Keratinocyte (primary cell): ENCODE measurements at regions not wholly inside any gene's neighbourhood (a gene's known extent, or its start where the extent isn't known, plus 50 kb on each side); places are given as distances from the start of the nearest gene placed in this dataset.

Experiments
- DNase-seq: peaks from one replicate; pipeline ENCODE4 v3.0.0-alpha.2; 2011; ENCODE audit warnings: low read depth, missing footprints, low spot score
- FAIRE-seq: peaks from 2 replicates; lab custom pipeline; 2011; peaks lifted over from hg19 to GRCh38; lab: Jason Lieb, UNC
- H2AFZ ChIP-seq: 2 replicates; pipeline ENCODE4 v1.6.0; 2012; ENCODE audit warnings: low read length, control low read depth, inconsistent platforms; ENCODE audit not compliant: control insufficient read depth
- H3K27ac ChIP-seq: 2 replicates; pipeline ENCODE4 v1.5.1; 2011; ENCODE audit warnings: low read length; ENCODE audit not compliant: control insufficient read depth, insufficient read depth
- H3K27me3 ChIP-seq: 3 replicates; pipeline ENCODE4 v1.6.0; 2011; ENCODE audit warnings: low read length; ENCODE audit not compliant: control insufficient read depth, insufficient read depth; ENCODE audit errors: extremely low read depth
- H3K36me3 ChIP-seq, 2 experiments: 2 replicates in 1 of 2; 3 replicates in 1 of 2; pipeline ENCODE4 v1.5.1; 2011; ENCODE audit warnings: low read length in 2 of 2, mild to moderate bottlenecking in 1 of 2; ENCODE audit not compliant: control insufficient read depth in 2 of 2, insufficient read depth in 2 of 2; ENCODE audit errors: extremely low read depth in 1 of 2
- H3K4me1 ChIP-seq: 3 replicates; pipeline ENCODE4 v1.5.1; 2011; ENCODE audit warnings: low read length; ENCODE audit not compliant: control insufficient read depth, insufficient read depth; ENCODE audit errors: extremely low read depth
- H3K4me2 ChIP-seq: 3 replicates; pipeline ENCODE4 v1.6.0; 2011; ENCODE audit warnings: low read depth, low read length; ENCODE audit not compliant: control insufficient read depth, insufficient read depth; ENCODE audit errors: extremely low read depth
- H3K4me3 ChIP-seq, 3 experiments: fragments of 200-600 bp in 1 of 3; sonication (generic) in 1 of 3; 2 replicates in 2 of 3; 3 replicates in 1 of 3; pipeline ENCODE4 v1.5.1; 2011 to 2016; ENCODE audit warnings: low read length in 3 of 3, mild to moderate bottlenecking in 3 of 3, control low read depth in 2 of 3, inconsistent platforms in 1 of 3, low read depth in 1 of 3, mixed read lengths in 1 of 3, mixed run types in 1 of 3, moderate library complexity in 1 of 3; ENCODE audit not compliant: control insufficient read depth in 2 of 3, insufficient read depth in 2 of 3; ENCODE audit errors: extremely low read depth in 1 of 3
- H3K79me2 ChIP-seq: 2 replicates; pipeline ENCODE4 v1.6.0; 2012; ENCODE audit warnings: low read length; ENCODE audit not compliant: control insufficient read depth, insufficient read depth
- H3K9ac ChIP-seq: 3 replicates; pipeline ENCODE4 v1.6.0; 2011; ENCODE audit warnings: low read length; ENCODE audit not compliant: control insufficient read depth, insufficient read depth; ENCODE audit errors: extremely low read depth
- H3K9me1 ChIP-seq: 3 replicates; pipeline ENCODE4 v1.6.0; 2011; ENCODE audit warnings: low read length; ENCODE audit not compliant: control insufficient read depth, insufficient read depth; ENCODE audit errors: extremely low read depth
- H3K9me3 ChIP-seq: 2 replicates; pipeline ENCODE4 v1.5.1; 2012; ENCODE audit warnings: low read depth, low read length; ENCODE audit not compliant: control insufficient read depth
- H4K20me1 ChIP-seq: 3 replicates; pipeline ENCODE4 v1.6.0; 2011; ENCODE audit warnings: low read length; ENCODE audit not compliant: control insufficient read depth, insufficient read depth; ENCODE audit errors: extremely low read depth
- CTCF ChIP-seq, 3 experiments: IDR thresholded peaks in 1 of 3; conservative IDR thresholded peaks in 1 of 3; optimal IDR thresholded peaks in 1 of 3; 2 replicates in 2 of 3; 3 replicates in 1 of 3; pipeline versions ENCODE3 to v1.5.1; 2011; ENCODE audit warnings: low read length in 3 of 3, mild to moderate bottlenecking in 3 of 3, moderate library complexity in 2 of 3, control low read depth in 1 of 3, inconsistent platforms in 1 of 3; ENCODE audit not compliant: insufficient read depth in 2 of 3; ENCODE audit errors: extremely low read depth in 1 of 3
- EZH2 ChIP-seq: IDR thresholded peaks from one replicate; pipeline ENCODE4 v1.6.1; 2012; ENCODE audit warnings: inconsistent platforms, mild to moderate bottlenecking, low read length, moderate library complexity
- dilution Hi-C: fragments of 300-500 bp; cut with MboI; formaldehyde crosslinking; loops from one replicate; pipeline ENCODE4 v1.7.0; 2020; ENCODE audit warnings: low sequenced_read_pairs; ENCODE audit not compliant: extremely low pct_ligation_motif_present

- no peaks in the 10 kb centered on the region for H3K36me3 ChIP-seq
- no peak overlapping the region for H3K9ac ChIP-seq
- no peak overlapping the region for H2AFZ ChIP-seq
- dilution Hi-C loops: no loop called here
- H3K4me3 ChIP-seq: no peak overlapping the region
- no peaks in the 10 kb centered on the region for H4K20me1 ChIP-seq
- peaks cover 16% of the 10 kb centered on the region for H3K4me1 ChIP-seq
- no peak overlapping the region for H3K4me2 ChIP-seq
- no peak for DNase-seq
- no peaks in the 10 kb centered on the region for H3K79me2 ChIP-seq
- H3K27ac ChIP-seq: no peak overlapping the region
- no peaks in the 10 kb centered on the region for H3K9me3 ChIP-seq
- TF ChIP-seq CTCF (optimal IDR thresholded peaks at IDR 0.05 in 1 of 3, IDR thresholded peaks at IDR 0.05 in 1 of 3, conservative IDR thresholded peaks at IDR 0.05 in 1 of 3; ENCODE audit: extremely low read depth in 1 of 3, insufficient read depth in 2 of 3, low read length in 3 of 3) (no peak), EZH2 (no peak)
- no peaks in the 10 kb centered on the region for H3K9me1 ChIP-seq
- H3K27me3 ChIP-seq: no peaks in the 10 kb centered on the region
- FAIRE-seq: peak; percentile 13
Observed at GRCh38 chr11:10619131-10619680, 50.7 kb upstream of the LYVE1 start.

GRCh38 chr11:10618490-10618889 lies 50.0 kb upstream of the LYVE1 start:
- no peaks in the 10 kb centered on the region for H3K9me3 ChIP-seq
- FAIRE-seq (no peak), DNase-seq (no peak)
- H3K27ac ChIP-seq: no peak overlapping the region
- H3K9me1 ChIP-seq: no peaks in the 10 kb centered on the region
- H3K27me3 ChIP-seq: no peaks in the 10 kb centered on the region
- H3K79me2 ChIP-seq: no peaks in the 10 kb centered on the region
- TF ChIP-seq EZH2 (no peak), CTCF (optimal IDR thresholded peaks at IDR 0.05 in 1 of 3, IDR thresholded peaks at IDR 0.05 in 1 of 3, conservative IDR thresholded peaks at IDR 0.05 in 1 of 3; ENCODE audit: extremely low read depth in 1 of 3, insufficient read depth in 2 of 3, low read length in 3 of 3) (no peak)
- no peak overlapping the region for H2AFZ ChIP-seq
- H3K4me2 ChIP-seq: no peak overlapping the region
- H3K36me3 ChIP-seq: no peaks in the 10 kb centered on the region
- H3K4me3 ChIP-seq: no peak overlapping the region
- dilution Hi-C loops: no loop called here
- no peak overlapping the region for H3K9ac ChIP-seq
- H3K4me1 ChIP-seq: peaks cover 10% of the 10 kb centered on the region
- H4K20me1 ChIP-seq: no peaks in the 10 kb centered on the region
